ENCODE measurements at regions not wholly inside any gene's neighbourhood (a gene's known extent, or its start where the extent isn't known, plus 50 kb on each side); places are given as distances from the start of the nearest gene placed in this dataset.

GRCh38 chr6:150662814-150663213 is 63.1 kb downstream of the PLEKHG1 start:
- no peak overlapping the region for H3K27ac ChIP-seq
- TF ChIP-seq CTCF (IDR thresholded peaks at IDR 0.05) (no peak), ZFX (IDR thresholded peaks at IDR 0.05; ENCODE audit: borderline replicate concordance) (no peak)

GRCh38 chr6:150664091-150664490 is 64.4 kb downstream of the PLEKHG1 start:
- no peak for TF ChIP-seq CTCF (IDR thresholded peaks at IDR 0.05)
- TF ChIP-seq ZFX (IDR thresholded peaks at IDR 0.05; ENCODE audit: borderline replicate concordance): no peak

GRCh38 chr6:150666071-150666470 is 66.4 kb downstream of the PLEKHG1 start:
- TF ChIP-seq CTCF (IDR thresholded peaks at IDR 0.05) (no peak), ZFX (IDR thresholded peaks at IDR 0.05; ENCODE audit: borderline replicate concordance) (no peak)
- H3K27ac ChIP-seq: no peak overlapping the region

More at GRCh38 chr6:150664091-150664490, 64.4 kb downstream of the PLEKHG1 start:
- no peak overlapping the region for H3K27ac ChIP-seq

GRCh38 chr6:150667359-150667758 is 67.7 kb downstream of the PLEKHG1 start:
- TF ChIP-seq ZFX (IDR thresholded peaks at IDR 0.05; ENCODE audit: borderline replicate concordance) (no peak), CTCF (IDR thresholded peaks at IDR 0.05) (no peak)
- H3K27ac ChIP-seq: no peak overlapping the region

- TF ChIP-seq ZFX (IDR thresholded peaks at IDR 0.05; ENCODE audit: borderline replicate concordance) (no peak), CTCF (IDR thresholded peaks at IDR 0.05) (no peak)
- no peak overlapping the region for H3K27ac ChIP-seq
Observed at GRCh38 chr6:150667977-150668716, 68.5 kb downstream of the PLEKHG1 start.

- TF ChIP-seq ZFX (IDR thresholded peaks at IDR 0.05; ENCODE audit: borderline replicate concordance) (no peak), CTCF (IDR thresholded peaks at IDR 0.05) (no peak)
- H3K27ac ChIP-seq: no peak overlapping the region
Observed at GRCh38 chr6:150668900-150669302, 69.2 kb downstream of the PLEKHG1 start.

GRCh38 chr6:150670311-150670710 is 70.6 kb downstream of the PLEKHG1 start:
- no peak for TF ChIP-seq ZFX (IDR thresholded peaks at IDR 0.05; ENCODE audit: borderline replicate concordance)
- TF ChIP-seq CTCF (IDR thresholded peaks at IDR 0.05): peak; percentile 25
- no peak overlapping the region for H3K27ac ChIP-seq
